ENCODE measurements at regions not wholly inside any gene's neighbourhood (a gene's known extent, or its start where the extent isn't known, plus 50 kb on each side); places are given as distances from the start of the nearest gene placed in this dataset.

DNA sequence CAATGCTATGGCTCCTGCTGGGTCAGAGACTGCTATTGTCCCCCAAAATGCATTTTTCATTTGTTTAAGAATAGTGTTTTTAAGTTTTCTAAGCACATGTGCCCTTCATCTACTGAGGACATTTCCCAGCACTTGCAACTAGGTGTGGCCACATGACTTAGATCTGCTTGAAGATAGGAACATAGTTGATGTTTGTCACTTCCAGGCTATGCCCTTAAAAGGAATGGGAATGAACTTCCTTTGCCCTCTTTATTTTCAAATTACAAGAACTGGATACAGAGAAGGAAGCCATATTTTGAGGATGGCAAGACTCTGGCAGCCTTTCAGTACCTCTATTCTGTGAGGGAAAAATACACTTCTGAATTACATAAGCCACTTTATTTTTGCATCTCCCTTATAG is 203.0 kb upstream of the TFAP2D start:
- Mint-ChIP-seq H3K27me3 (ENCODE audit: low read depth in 3 of 3) (no peaks in the 10 kb centered on the region), H3K4me3 (no peak overlapping the region), H3K4me1 (no peaks in the 10 kb centered on the region), H3K27ac (no peak overlapping the region), H3K9me3 (no peaks in the 10 kb centered on the region), H3K36me3 (no peaks in the 10 kb centered on the region)
- DNase-seq: no peak
- Histone ChIP-seq H3K4me3 (replicated peaks in 1 of 3; ENCODE audit: low read depth in 2 of 3, low read length in 3 of 3) (no peak overlapping the region), H3K9me3 (replicated peaks in 1 of 2; ENCODE audit: control insufficient read depth in 1 of 2, insufficient read depth in 1 of 2, low read length in 2 of 2) (peaks cover 0 to 3% of the 10 kb centered on the region in 2 donors), H3K27ac (ENCODE audit: low read depth in 1 of 2, low read length in 2 of 2) (no peak overlapping the region), H3K4me2 (replicated peaks; ENCODE audit: extremely low read depth, low read length, poor library complexity, severe bottlenecking) (no peak overlapping the region), H3K4me1 (ENCODE audit: control insufficient read depth in 1 of 2, insufficient read depth in 2 of 2, low read length in 2 of 2) (no peaks in the 10 kb centered on the region), H3K27me3 (ENCODE audit: control insufficient read depth in 2 of 2, insufficient read depth in 2 of 2, low read length in 2 of 2) (no peaks in the 10 kb centered on the region), H3K36me3 (replicated peaks in 1 of 2; ENCODE audit: control insufficient read depth in 1 of 2, insufficient read depth in 2 of 2, low read length in 2 of 2) (no peaks in the 10 kb centered on the region), H4K20me1 (ENCODE audit: insufficient read depth, low read length) (no peaks in the 10 kb centered on the region), H2AFZ (ENCODE audit: insufficient read depth, low read depth, low read length, poor library complexity, severe bottlenecking) (no peak overlapping the region), H3K9ac (ENCODE audit: insufficient read depth, low read length, poor library complexity, severe bottlenecking) (no peak overlapping the region), H3K79me2 (ENCODE audit: insufficient read depth, low read length) (no peaks in the 10 kb centered on the region)
- intact Hi-C loops (cut with micrococcal nuclease): no loop called here
- TF ChIP-seq, protein P1, sequence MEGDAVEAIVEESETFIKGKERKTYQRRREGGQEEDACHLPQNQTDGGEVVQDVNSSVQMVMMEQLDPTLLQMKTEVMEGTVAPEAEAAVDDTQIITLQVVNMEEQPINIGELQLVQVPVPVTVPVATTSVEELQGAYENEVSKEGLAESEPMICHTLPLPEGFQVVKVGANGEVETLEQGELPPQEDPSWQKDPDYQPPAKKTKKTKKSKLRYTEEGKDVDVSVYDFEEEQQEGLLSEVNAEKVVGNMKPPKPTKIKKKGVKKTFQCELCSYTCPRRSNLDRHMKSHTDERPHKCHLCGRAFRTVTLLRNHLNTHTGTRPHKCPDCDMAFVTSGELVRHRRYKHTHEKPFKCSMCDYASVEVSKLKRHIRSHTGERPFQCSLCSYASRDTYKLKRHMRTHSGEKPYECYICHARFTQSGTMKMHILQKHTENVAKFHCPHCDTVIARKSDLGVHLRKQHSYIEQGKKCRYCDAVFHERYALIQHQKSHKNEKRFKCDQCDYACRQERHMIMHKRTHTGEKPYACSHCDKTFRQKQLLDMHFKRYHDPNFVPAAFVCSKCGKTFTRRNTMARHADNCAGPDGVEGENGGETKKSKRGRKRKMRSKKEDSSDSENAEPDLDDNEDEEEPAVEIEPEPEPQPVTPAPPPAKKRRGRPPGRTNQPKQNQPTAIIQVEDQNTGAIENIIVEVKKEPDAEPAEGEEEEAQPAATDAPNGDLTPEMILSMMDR (IDR thresholded peaks at IDR 0.05): no peak

DNA sequence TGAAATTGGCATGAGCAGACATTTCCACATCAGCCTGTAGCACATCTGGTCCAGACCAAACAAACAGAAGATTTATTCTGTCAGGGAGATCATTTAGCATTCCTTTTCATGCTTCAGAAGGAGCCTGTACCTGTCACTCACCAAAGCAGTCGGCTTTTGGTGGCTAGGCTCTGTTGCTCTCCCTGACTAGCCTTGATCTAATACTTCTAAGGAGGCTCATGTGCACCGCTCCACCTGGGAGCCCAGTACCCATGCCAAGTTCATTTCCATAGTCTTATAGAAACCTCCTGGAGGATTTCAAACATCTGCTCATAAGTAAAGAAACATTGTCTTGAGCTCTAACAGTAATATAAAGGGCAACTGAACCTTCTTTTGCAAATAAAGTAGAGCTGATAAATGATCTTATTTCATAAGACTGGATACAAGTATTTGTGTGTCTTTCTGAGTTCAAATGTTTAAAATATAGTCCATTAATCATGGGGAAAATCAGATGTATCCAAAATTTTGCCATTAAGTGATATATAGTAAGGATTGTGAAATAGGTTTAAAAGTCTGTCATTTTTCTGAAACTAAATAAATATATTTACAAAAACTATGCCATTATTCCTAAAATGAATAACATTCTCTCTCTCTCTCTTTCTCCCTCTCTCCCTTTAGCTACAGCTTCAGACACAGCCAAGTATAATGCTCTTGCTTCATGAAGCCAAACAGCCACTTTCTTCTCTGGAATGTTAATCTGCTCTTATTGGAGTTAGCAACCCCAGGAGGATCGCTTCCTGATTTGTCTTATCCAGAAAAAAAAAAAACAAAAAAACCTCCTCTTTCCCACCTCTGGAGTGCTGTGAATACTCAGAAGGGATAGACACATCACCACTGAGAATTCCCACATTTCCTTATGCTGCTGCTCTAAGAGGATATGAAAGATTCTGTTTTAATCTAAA is 192.7 kb upstream of the TFAP2D start:
- H3K36me3 Mint-ChIP-seq: no peaks in the 10 kb centered on the region
- peaks cover 0 to 2% (median 0%) of the 10 kb centered on the region in 7 donors for H3K9me3 Mint-ChIP-seq
- no peaks in the 10 kb centered on the region for H3K27me3 ChIP-seq (ENCODE audit: control insufficient read depth in 2 of 2, insufficient read depth in 2 of 2, low read length in 2 of 2)
- intact Hi-C loops (cut with micrococcal nuclease): no loop called here
- H3K4me3 ChIP-seq (replicated peaks in 1 of 3; ENCODE audit: low read depth in 2 of 3, low read length in 3 of 3): no peak overlapping the region
- H3K79me2 ChIP-seq (ENCODE audit: insufficient read depth, low read length): no peaks in the 10 kb centered on the region
- peaks cover 0 to 1% (median 0%) of the 10 kb centered on the region in 3 donors for H3K27me3 Mint-ChIP-seq (ENCODE audit: low read depth in 3 of 3)
- H4K20me1 ChIP-seq (ENCODE audit: insufficient read depth, low read length): no peaks in the 10 kb centered on the region
- TF ChIP-seq, protein P1 (IDR thresholded peaks at IDR 0.05): no peak
- no peak overlapping the region for H3K27ac ChIP-seq (ENCODE audit: low read depth in 1 of 2, low read length in 2 of 2)
- no peak overlapping the region for H3K9ac ChIP-seq (ENCODE audit: insufficient read depth, low read length, poor library complexity, severe bottlenecking)
- no peak overlapping the region for H2AFZ ChIP-seq (ENCODE audit: insufficient read depth, low read depth, low read length, poor library complexity, severe bottlenecking)
- no peaks in the 10 kb centered on the region for H3K36me3 ChIP-seq (replicated peaks in 1 of 2; ENCODE audit: control insufficient read depth in 1 of 2, insufficient read depth in 2 of 2, low read length in 2 of 2)
- DNase-seq: no peak
- H3K4me2 ChIP-seq (replicated peaks; ENCODE audit: extremely low read depth, low read length, poor library complexity, severe bottlenecking): no peak overlapping the region
- no peaks in the 10 kb centered on the region for H3K4me1 ChIP-seq (ENCODE audit: control insufficient read depth in 1 of 2, insufficient read depth in 2 of 2, low read length in 2 of 2)
- no peaks in the 10 kb centered on the region for H3K4me1 Mint-ChIP-seq
- H3K4me3 Mint-ChIP-seq: no peak overlapping the region
- no peak overlapping the region for H3K27ac Mint-ChIP-seq
- H3K9me3 ChIP-seq (replicated peaks in 1 of 2; ENCODE audit: control insufficient read depth in 1 of 2, insufficient read depth in 1 of 2, low read length in 2 of 2): peaks cover 0 to 2% of the 10 kb centered on the region in 2 donors
- 63% methylated on average over 1 of the region's 3 CpGs for WGBS (ENCODE audit: insufficient coverage)
